DOHH2 (cell line): ENCODE measurements at regions not wholly inside any gene's neighbourhood (a gene's known extent, or its start where the extent isn't known, plus 50 kb on each side); places are given as distances from the start of the nearest gene placed in this dataset.
"Not testable (repeated sequence)": the region's sequence is repeated elsewhere in the genome, so short reads cannot be mapped to it uniquely, and the experiment has no call there.

Experiments used
- H3F3A ChIP-seq: fragments of 200-600 bp; sonication (generic), shearing (Covaris generic); 2 replicates; pipeline ENCODE4 v1.6.0; 2016; ENCODE audit warnings: antibody characterized with exemption, mild to moderate bottlenecking; ENCODE audit not compliant: control insufficient read depth, insufficient read depth
- H3K27ac ChIP-seq: fragments of 200-600 bp; sonication (generic); 2 replicates; pipeline ENCODE4 v1.5.1; 2014; ENCODE audit warnings: low read depth, mild to moderate bottlenecking, low read length, moderate library complexity
- H3K27me3 ChIP-seq: fragments of 200-600 bp; sonication (generic); 2 replicates; pipeline ENCODE4 v1.6.1; 2014; ENCODE audit warnings: mild to moderate bottlenecking, low read length, mixed read lengths; ENCODE audit not compliant: control insufficient read depth
- H3K36me3 ChIP-seq: fragments of 200-600 bp; sonication (generic); 2 replicates; pipeline ENCODE4 v1.6.1; 2014; ENCODE audit warnings: mild to moderate bottlenecking, low read length, moderate library complexity, mixed read lengths; ENCODE audit not compliant: control insufficient read depth
- H3K4me1 ChIP-seq: fragments of 200-600 bp; sonication (generic); 2 replicates; pipeline ENCODE4 v1.6.1; 2014; ENCODE audit warnings: mild to moderate bottlenecking, low read length, mixed read lengths; ENCODE audit not compliant: control insufficient read depth
- H3K4me2 ChIP-seq: fragments of 200-600 bp; sonication (generic); 2 replicates; pipeline ENCODE4 v1.6.0; 2014; ENCODE audit warnings: mild to moderate bottlenecking, low read length, moderate library complexity
- H3K4me3 ChIP-seq: fragments of 200-600 bp; sonication (generic); 2 replicates; pipeline ENCODE4 v1.5.1; 2014; ENCODE audit warnings: mild to moderate bottlenecking, low read length, mixed read lengths
- H3K79me2 ChIP-seq: fragments of 200-600 bp; sonication (generic); 2 replicates; pipeline ENCODE4 v1.6.1; 2014; ENCODE audit warnings: mild to moderate bottlenecking, low read length, mixed read lengths; ENCODE audit not compliant: control insufficient read depth
- H3K9me2 ChIP-seq: fragments of 200-600 bp; sonication (generic); replicated peaks from 2 replicates; pipeline ENCODE4 v1.6.1; 2014; ENCODE audit warnings: mild to moderate bottlenecking, low read length, mixed read lengths; ENCODE audit not compliant: control insufficient read depth
- H3K9me3 ChIP-seq: fragments of 200-600 bp; sonication (generic); 2 replicates; pipeline ENCODE4 v1.6.1; 2014; ENCODE audit warnings: antibody characterized with exemption, low read length, mixed read lengths; ENCODE audit not compliant: control insufficient read depth, insufficient read depth
- H4K20me1 ChIP-seq: fragments of 200-600 bp; sonication (generic); 2 replicates; pipeline ENCODE4 v1.6.0; 2014; ENCODE audit warnings: low read depth, mild to moderate bottlenecking, antibody characterized with exemption, low read length, moderate library complexity; ENCODE audit not compliant: control insufficient read depth, insufficient read depth
- EZH2phosphoT487 ChIP-seq: fragments of 200-600 bp; sonication (generic); IDR thresholded peaks from 2 replicates; pipeline ENCODE4 v1.6.1; 2017; ENCODE audit warnings: borderline replicate concordance, mild to moderate bottlenecking, antibody characterized with exemption, low read length, moderate library complexity, mixed read lengths
- TF ChIP-seq, protein P1 (sequence below): fragments of 200-600 bp; sonication (generic); IDR thresholded peaks from one replicate; pipeline ENCODE4 v1.5.1; 2014; ENCODE audit warnings: antibody characterized with exemption, mild to moderate bottlenecking, low read depth, low read length; ENCODE audit not compliant: poor library complexity, severe bottlenecking

DNA sequence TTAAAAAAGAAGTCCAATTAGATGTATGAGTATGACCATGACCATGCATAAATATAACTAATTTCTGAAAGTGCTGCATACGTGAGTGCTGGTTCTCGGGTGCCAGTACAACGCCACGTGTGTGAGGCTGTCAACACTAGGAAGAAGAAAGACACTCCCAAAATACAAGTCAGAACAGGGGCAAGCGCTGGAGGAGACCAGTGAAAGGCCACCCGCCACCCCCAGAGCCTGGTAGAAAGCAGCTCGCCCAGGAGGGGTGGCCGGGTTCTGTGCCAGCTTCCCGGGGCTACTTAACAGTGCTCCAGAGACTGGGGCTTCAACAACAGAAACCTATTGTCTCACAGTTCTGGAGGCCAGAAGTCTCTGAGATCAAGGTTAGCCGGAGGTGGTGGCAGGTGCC lies 147.6 kb downstream of the RTP5 start:
- Histone ChIP-seq H3K9me3 (no peaks in the 10 kb centered on the region), H3K27me3 (no peaks in the 10 kb centered on the region)

DNA sequence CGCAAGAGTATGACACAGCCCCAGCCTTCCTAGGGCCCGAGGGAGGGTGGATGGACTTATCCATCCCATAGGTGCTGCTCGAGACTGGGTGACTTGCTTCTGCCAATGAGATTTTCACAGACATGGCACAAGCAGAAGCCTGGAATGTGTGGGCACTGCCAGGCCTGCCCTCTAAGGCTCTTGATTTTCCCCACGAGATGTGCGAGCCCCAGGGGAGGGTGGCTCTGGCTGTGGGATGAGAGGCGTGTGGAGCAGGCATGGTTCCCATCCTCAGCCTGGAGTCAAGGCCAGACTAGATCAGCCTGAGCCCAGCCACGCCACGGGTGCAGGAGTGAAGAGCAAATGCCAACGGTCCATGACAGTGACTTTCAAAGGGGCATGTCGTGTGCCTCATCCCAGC lies 148.9 kb downstream of the RTP5 start:
- H3K27me3 ChIP-seq, H3K27ac ChIP-seq, H3K36me3 ChIP-seq, H3K4me1 ChIP-seq, H3K4me2 ChIP-seq, H4K20me1 ChIP-seq, H3K79me2 ChIP-seq, H3F3A ChIP-seq, H3K4me3 ChIP-seq, H3K9me3 ChIP-seq, H3K9me2 ChIP-seq: not testable (repeated sequence)

More for the DNA sequence above, 147.6 kb downstream of the RTP5 start:
- Histone ChIP-seq H3K79me2 (no peaks in the 10 kb centered on the region), H4K20me1 (no peaks in the 10 kb centered on the region), H3K27ac (no peak overlapping the region), H3K4me2 (no peak overlapping the region), H3K9me2 (no peaks in the 10 kb centered on the region), H3K4me1 (peaks cover 5% of the 10 kb centered on the region; the same call in 1 of the 2 replicates), H3K36me3 (no peaks in the 10 kb centered on the region), H3F3A (no peaks in the 10 kb centered on the region), H3K4me3 (no peak overlapping the region)
- TF ChIP-seq, protein P1, sequence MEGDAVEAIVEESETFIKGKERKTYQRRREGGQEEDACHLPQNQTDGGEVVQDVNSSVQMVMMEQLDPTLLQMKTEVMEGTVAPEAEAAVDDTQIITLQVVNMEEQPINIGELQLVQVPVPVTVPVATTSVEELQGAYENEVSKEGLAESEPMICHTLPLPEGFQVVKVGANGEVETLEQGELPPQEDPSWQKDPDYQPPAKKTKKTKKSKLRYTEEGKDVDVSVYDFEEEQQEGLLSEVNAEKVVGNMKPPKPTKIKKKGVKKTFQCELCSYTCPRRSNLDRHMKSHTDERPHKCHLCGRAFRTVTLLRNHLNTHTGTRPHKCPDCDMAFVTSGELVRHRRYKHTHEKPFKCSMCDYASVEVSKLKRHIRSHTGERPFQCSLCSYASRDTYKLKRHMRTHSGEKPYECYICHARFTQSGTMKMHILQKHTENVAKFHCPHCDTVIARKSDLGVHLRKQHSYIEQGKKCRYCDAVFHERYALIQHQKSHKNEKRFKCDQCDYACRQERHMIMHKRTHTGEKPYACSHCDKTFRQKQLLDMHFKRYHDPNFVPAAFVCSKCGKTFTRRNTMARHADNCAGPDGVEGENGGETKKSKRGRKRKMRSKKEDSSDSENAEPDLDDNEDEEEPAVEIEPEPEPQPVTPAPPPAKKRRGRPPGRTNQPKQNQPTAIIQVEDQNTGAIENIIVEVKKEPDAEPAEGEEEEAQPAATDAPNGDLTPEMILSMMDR, result no peak
- no peak for TF ChIP-seq EZH2phosphoT487

DNA sequence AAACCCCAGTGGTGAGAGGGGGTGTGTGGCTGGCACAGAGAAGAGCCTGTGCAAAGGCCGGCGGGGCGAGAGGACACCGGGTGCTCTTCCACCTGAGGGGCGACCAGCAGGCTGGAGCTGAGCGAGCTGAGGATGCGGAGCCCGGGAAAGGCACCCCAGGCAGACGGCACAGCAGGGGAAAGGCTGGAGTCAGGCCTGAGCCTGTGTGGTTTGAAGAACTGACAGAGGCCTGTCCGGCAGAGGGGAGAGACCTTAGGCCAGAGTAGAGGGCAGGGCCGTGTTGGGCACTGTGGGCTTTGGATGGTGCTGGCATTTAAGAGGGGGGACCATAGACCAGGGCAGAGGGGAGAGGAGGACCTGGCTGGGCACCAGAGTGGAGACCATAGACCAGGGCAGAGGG lies 149.8 kb downstream of the RTP5 start:
- no peaks in the 10 kb centered on the region for H3K79me2 ChIP-seq
- H3K9me3 ChIP-seq, result no peaks in the 10 kb centered on the region
- H3F3A ChIP-seq, result no peaks in the 10 kb centered on the region
- no peaks in the 10 kb centered on the region for H3K27me3 ChIP-seq
- no peak overlapping the region for H3K4me2 ChIP-seq
- TF ChIP-seq EZH2phosphoT487, result no peak
- TF ChIP-seq, protein P1, result no peak
- H3K9me2 ChIP-seq, result no peaks in the 10 kb centered on the region
- H3K4me3 ChIP-seq, result no peak overlapping the region
- H3K36me3 ChIP-seq, result no peaks in the 10 kb centered on the region
- H4K20me1 ChIP-seq, result no peaks in the 10 kb centered on the region
- peaks cover 5% of the 10 kb centered on the region; the same call in 1 of the 2 replicates for H3K4me1 ChIP-seq
- no peak overlapping the region for H3K27ac ChIP-seq

DNA sequence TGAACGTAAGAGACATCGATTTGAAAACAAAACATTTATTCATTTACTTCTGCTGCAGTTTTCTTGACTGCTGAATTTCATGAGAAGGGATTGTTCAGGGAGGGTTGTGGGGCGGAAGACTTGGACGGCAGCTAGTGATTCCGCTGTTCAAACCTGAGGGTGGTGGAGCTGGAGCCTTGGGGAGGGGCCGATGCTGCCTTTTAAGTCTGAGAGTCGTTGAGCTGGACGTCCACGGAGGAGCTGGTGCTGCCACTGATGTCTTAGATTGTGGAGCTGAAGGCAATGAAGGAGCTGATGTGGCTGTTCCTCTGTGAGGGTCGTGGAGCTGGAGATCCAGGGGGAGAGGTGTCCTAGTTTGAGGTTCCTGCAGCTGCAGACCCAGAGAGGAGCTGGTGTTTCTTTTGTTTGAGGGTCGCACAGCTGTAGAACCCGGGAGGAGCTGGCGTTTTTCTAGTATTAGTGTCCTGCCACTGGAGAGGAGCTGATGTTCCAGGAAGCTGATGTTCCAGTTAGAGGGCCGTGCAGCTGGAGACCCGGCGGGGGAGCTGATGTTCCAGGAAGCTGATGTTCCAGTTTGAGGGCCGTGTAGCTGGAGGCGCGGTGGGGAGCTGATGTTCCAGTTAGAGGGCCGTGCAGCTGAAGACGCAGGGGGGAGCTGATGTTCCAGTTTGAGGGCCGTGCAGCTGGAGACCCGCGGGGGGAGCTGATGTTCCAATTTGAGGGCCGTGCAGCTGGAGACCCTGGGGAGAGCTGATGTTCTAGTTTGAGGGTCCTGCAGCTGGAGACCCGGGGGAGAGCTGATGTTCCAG lies 150.9 kb downstream of the RTP5 start:
- Histone ChIP-seq H3K4me1 (peaks cover 5% of the 10 kb centered on the region; the same call in 1 of the 2 replicates), H3F3A (no peaks in the 10 kb centered on the region), H3K9me3 (no peaks in the 10 kb centered on the region), H3K27me3 (no peaks in the 10 kb centered on the region), H3K4me2 (no peak overlapping the region), H3K36me3 (no peaks in the 10 kb centered on the region), H3K9me2 (no peaks in the 10 kb centered on the region), H3K27ac (no peak overlapping the region), H3K4me3 (no peak overlapping the region), H3K79me2 (no peaks in the 10 kb centered on the region), H4K20me1 (no peaks in the 10 kb centered on the region)
- TF ChIP-seq, protein P1, result peak; percentile 37
- no peak for TF ChIP-seq EZH2phosphoT487
